GM12878 (cell line): ENCODE measurements at regions not wholly inside any gene's neighbourhood (a gene's known extent, or its start where the extent isn't known, plus 50 kb on each side); places are given as distances from the start of the nearest gene placed in this dataset.

Experiments used
- ATAC-seq: fragments of 200-7000 bp; cut with Tn5 transposase; 3 replicates; pipeline ENCODE4 v1.9.1; 2020; ENCODE audit warnings: mild to moderate bottlenecking, moderate library complexity
- BruUV-seq: library from RNA; stranded (reverse); fragments of 400-500 nt; replicated peaks from 2 replicates; lab custom pipeline; 2021; lab: Mats Ljungman, UMichigan
- CTCF ChIA-PET: fragments of 300-600 bp; sonication (Branson Sonifier 250); formaldehyde crosslinking; extraction: SDS; loops from one replicate; lab custom pipeline; 2021; ENCODE audit warnings: inconsistent platforms; lab: Yijun Ruan, JAX
- POLR2A ChIA-PET: fragments of 350-600 bp; formaldehyde crosslinking; extraction: SDS; loops from one replicate; lab custom pipeline; 2021; ENCODE audit warnings: inconsistent platforms; lab: Charles Lee
- RAD21 ChIA-PET: fragments of 300-600 bp; sonication (Branson Sonifier 250); formaldehyde crosslinking; loops from one replicate; lab custom pipeline; 2023; ENCODE audit warnings: antibody characterized with exemption; ENCODE audit not compliant: unreplicated experiment; lab: Charles Lee
- SMC1A ChIA-PET: fragments of 300-600 bp; sonication (Branson Sonifier 250); formaldehyde crosslinking; loops from one replicate; lab custom pipeline; 2023; ENCODE audit not compliant: unreplicated experiment, uncharacterized antibody; lab: Charles Lee
- DNase-seq: peaks from one replicate; pipeline ENCODE4 v3.0.0-alpha.2; 2011; ENCODE audit warnings: low read depth, low spot score
- FAIRE-seq: peaks from 3 replicates; lab custom pipeline; 2011; peaks lifted over from hg19 to GRCh38; lab: Jason Lieb, UNC
- H2AFZ ChIP-seq: 2 replicates; pipeline ENCODE4 v1.6.0; 2011; ENCODE audit warnings: low read depth, low read length, control low read depth; ENCODE audit not compliant: control insufficient read depth
- H3K27ac ChIP-seq: 2 replicates; pipeline ENCODE4 v1.5.1; 2011; ENCODE audit warnings: control low read depth; ENCODE audit not compliant: control insufficient read depth, insufficient read depth
- H3K27me3 ChIP-seq, 2 experiments: replicated peaks in 1 of 2; 2 replicates each; pipeline versions ENCODE4 v1.6.0 to v1.6.1; 2011; ENCODE audit warnings: low read length in 1 of 2; ENCODE audit not compliant: control insufficient read depth in 2 of 2, insufficient read depth in 2 of 2
- H3K36me3 ChIP-seq, 2 experiments: 2 replicates each; pipeline ENCODE4 v1.5.1; 2011; ENCODE audit warnings: low read length in 1 of 2; ENCODE audit not compliant: control insufficient read depth in 2 of 2, insufficient read depth in 2 of 2
- H3K4me1 ChIP-seq: 2 replicates; pipeline ENCODE4 v1.6.1; 2011; ENCODE audit warnings: mild to moderate bottlenecking, low read length, moderate library complexity, mixed read lengths; ENCODE audit not compliant: control insufficient read depth, insufficient read depth
- H3K4me2 ChIP-seq: 2 replicates; pipeline ENCODE4 v1.6.0; 2011; ENCODE audit warnings: control low read depth; ENCODE audit not compliant: control insufficient read depth, insufficient read depth
- H3K4me3 ChIP-seq: fragments of 200-600 bp; sonication (generic); 2 replicates; pipeline ENCODE4 v1.5.1; 2016
- H3K79me2 ChIP-seq: 2 replicates; pipeline ENCODE4 v1.6.0; 2011; ENCODE audit warnings: low read length; ENCODE audit not compliant: control insufficient read depth, insufficient read depth
- H3K9ac ChIP-seq: 2 replicates; pipeline ENCODE4 v1.8.0; 2011; ENCODE audit warnings: low read length, control low read depth, mixed read lengths; ENCODE audit not compliant: control insufficient read depth, insufficient read depth
- H3K9me3 ChIP-seq: replicated peaks from 3 replicates; pipeline ENCODE4 v1.5.1; 2011; ENCODE audit warnings: mild to moderate bottlenecking, low read length; ENCODE audit not compliant: control insufficient read depth, insufficient read depth
- H4K20me1 ChIP-seq: 2 replicates; pipeline ENCODE4 v1.6.0; 2011; ENCODE audit not compliant: control insufficient read depth, insufficient read depth
- ASH2L ChIP-seq: fragments of 300-600, 200-600 bp; sonication (generic); IDR thresholded peaks from 2 replicates; pipeline ENCODE4 v1.6.1; 2017; ENCODE audit warnings: low read depth, mild to moderate bottlenecking, borderline replicate concordance
- DPF2 ChIP-seq: fragments of 450-650 bp; IDR thresholded peaks from 2 replicates; pipeline ENCODE4 v1.6.1; 2017; ENCODE audit warnings: mild to moderate bottlenecking
- EP300 ChIP-seq, 2 experiments: fragments of 150-350 bp in 1 of 2; IDR thresholded peaks; 2 replicates each; pipeline ENCODE4 v1.6.1; 2011 to 2012; ENCODE audit warnings: low read depth in 2 of 2, low read length in 2 of 2, borderline replicate concordance in 1 of 2, improper control_type of control experiment in 1 of 2, inconsistent platforms in 1 of 2; ENCODE audit not compliant: control insufficient read depth in 1 of 2
- JUND ChIP-seq: IDR thresholded peaks from 2 replicates; pipeline ENCODE4 v1.6.1; 2012; ENCODE audit warnings: low read depth, mild to moderate bottlenecking, low read length, improper control_type of control experiment, moderate library complexity
- KAT2A ChIP-seq: conservative IDR thresholded peaks from 2 replicates; pipeline ENCODE4 v1.6.1; 2011; ENCODE audit warnings: low read depth, low read length; ENCODE audit not compliant: control insufficient read depth
- MTA3 ChIP-seq: IDR thresholded peaks from 2 replicates; pipeline ENCODE4 v1.6.1; 2012; ENCODE audit warnings: low read length, inconsistent platforms, borderline replicate concordance
- NFXL1 ChIP-seq: fragments of 450-650 bp; IDR thresholded peaks from 2 replicates; pipeline ENCODE4 v1.6.1; 2017; ENCODE audit warnings: antibody characterized with exemption, mild to moderate bottlenecking, borderline replicate concordance
- POU2F2 ChIP-seq: IDR thresholded peaks from 3 replicates; pipeline ENCODE4 v1.6.1; 2011; ENCODE audit warnings: low read depth, mild to moderate bottlenecking, low read length, borderline replicate concordance
- PRDM15 ChIP-seq: fragments of 450-650 bp; formaldehyde crosslinking; IDR thresholded peaks from 2 replicates; pipeline ENCODE4 v1.4.0; 2020; ENCODE audit warnings: mild to moderate bottlenecking, moderate library complexity
- SKIL ChIP-seq: fragments of 450-650 bp; IDR thresholded peaks from 2 replicates; pipeline ENCODE4 v1.6.1; 2017; ENCODE audit warnings: mild to moderate bottlenecking, low read depth, inconsistent platforms; ENCODE audit not compliant: poor library complexity, severe bottlenecking
- TCF7 ChIP-seq: IDR thresholded peaks from 2 replicates; pipeline ENCODE4 v1.6.1; 2014; ENCODE audit warnings: antibody characterized with exemption, borderline replicate concordance
- in situ Hi-C: fragments of 300-500 bp; cut with MboI; formaldehyde crosslinking; loops from 9 replicates; pipeline ENCODE4 v1.14.3; 2018; ENCODE audit warnings: mixed read lengths
- intact Hi-C: fragments of 100-400 bp; cut with micrococcal nuclease; formaldehyde crosslinking; loops from one replicate; pipeline ENCODE4 v1.14.2; 2022; ENCODE audit not compliant: unreplicated experiment

GRCh38 chr6:119612911-119613381 lies 263.4 kb upstream of the MAN1A1 start:
- CTCF ChIA-PET = no interaction called here
- intact Hi-C loops = no loop called here

More at GRCh38 chr6:119612911-119613381, 263.4 kb upstream of the MAN1A1 start:
- FAIRE-seq (no peak), ATAC-seq (no peak), DNase-seq (no peak)
- in situ Hi-C loops = no loop called here
- TF ChIP-seq ASH2L (no peak), KAT2A (no peak), NFXL1 (no peak), MTA3 (no peak), POU2F2 (no peak), EP300 (IDR thresholded peaks at IDR 0.05; ENCODE audit: borderline replicate concordance in 1 of 2, control insufficient read depth in 1 of 2, low read depth in 2 of 2, low read length in 2 of 2) (no peak), SKIL (no peak), PRDM15 (CRISPR knock-in tag) (no peak), JUND (no peak), TCF7 (no peak), DPF2 (no peak)
- no peak overlapping the region for H2AFZ ChIP-seq
- peaks cover 3% of the 10 kb centered on the region; the same call in 1 of the 2 replicates for H3K4me1 ChIP-seq
- H3K9ac ChIP-seq = no peak overlapping the region
- H3K4me3 ChIP-seq = no peak overlapping the region
- no peaks in the 10 kb centered on the region for H3K36me3 ChIP-seq
- H4K20me1 ChIP-seq = no peaks in the 10 kb centered on the region
- ChIA-PET RAD21 (no interaction called here), SMC1A (interaction anchor here (0.8 kb wide), 1 partner anchor 26 kb away, joined by 3 read pairs; no protein-coding TSS in a partner anchor), POLR2A (no interaction called here)
- H3K4me2 ChIP-seq = no peak overlapping the region
- H3K27ac ChIP-seq = no peak overlapping the region
- no peaks in the 10 kb centered on the region for H3K27me3 ChIP-seq
- BruUV-seq = no TSS peak
- H3K9me3 ChIP-seq = no peaks in the 10 kb centered on the region; the same call in 2 of the 3 replicates
- H3K79me2 ChIP-seq = no peaks in the 10 kb centered on the region
